HCT116 (cell line): ENCODE measurements at regions not wholly inside any gene's neighbourhood (a gene's known extent, or its start where the extent isn't known, plus 50 kb on each side); places are given as distances from the start of the nearest gene placed in this dataset.

ENCODE experiments used
- ATAC-seq: fragments of 200-7000 bp; cut with Tn5 transposase; 2 replicates; pipeline ENCODE4 v1.9.1; 2020; ENCODE audit warnings: mild to moderate bottlenecking, moderate library complexity
- BruUV-seq: library from RNA; stranded (reverse); fragments of 400-500 nt; replicated peaks from 2 replicates; lab custom pipeline; 2021; lab: Mats Ljungman, UMichigan
- CTCF ChIA-PET: fragments of 300-600 bp; sonication (Branson Sonifier 250); formaldehyde crosslinking; loops from one replicate; lab custom pipeline; 2021; ENCODE audit warnings: antibody characterized with exemption; lab: Charles Lee
- POLR2A ChIA-PET: fragments of 300-600, 350-600 bp; sonication (Branson Sonifier 250); formaldehyde crosslinking; loops from one replicate; lab custom pipeline; 2021; ENCODE audit warnings: antibody characterized with exemption; lab: Charles Lee
- RAD21 ChIA-PET, 2 experiments: fragments of 300-600 bp; sonication (Branson Sonifier 250); formaldehyde crosslinking; loops; one replicate each; lab custom pipeline; 2023; ENCODE audit warnings: low total read pairs in 2 of 2; ENCODE audit not compliant: uncharacterized antibody in 2 of 2, unreplicated experiment in 2 of 2, low non-redundant PET in 1 of 2; lab: Charles Lee
- DNase-seq: peaks from one replicate; pipeline ENCODE4 v3.0.0-alpha.2; 2010; ENCODE audit warnings: low read depth, low spot score
- H2AFZ ChIP-seq: fragments of 200-600 bp; shearing (Covaris generic), sonication (generic); 2 replicates; pipeline ENCODE4 v1.6.1; 2017; ENCODE audit warnings: low read depth, mixed run types, mixed read lengths, antibody characterized with exemption, low read length; ENCODE audit not compliant: poor library complexity, severe bottlenecking
- H3K27ac ChIP-seq: 2 replicates; pipeline ENCODE4 v1.5.1; 2012; ENCODE audit warnings: low read depth, low read length
- H3K27me3 ChIP-seq: fragments of 200-600 bp; sonication (generic); 2 replicates; pipeline ENCODE4 v1.6.1; 2016; ENCODE audit warnings: mixed run types, low read length, mixed read lengths; ENCODE audit not compliant: insufficient read depth
- H3K36me3 ChIP-seq, 2 experiments: fragments of 200-500 bp in 1 of 2; fragments of 200-600 bp in 1 of 2; sonication (Bioruptor generic) in 1 of 2; sonication (generic) in 1 of 2; 2 replicates each; pipeline versions ENCODE4 v1.5.1 to v1.6.1; 2014 to 2016; ENCODE audit warnings: low read length in 2 of 2, inconsistent platforms in 1 of 2, mixed read lengths in 1 of 2, mixed run types in 1 of 2; ENCODE audit not compliant: insufficient read depth in 2 of 2, control insufficient read depth in 1 of 2
- H3K4me1 ChIP-seq, 2 experiments: fragments of 200-600 bp in 1 of 2; sonication (generic) in 1 of 2; 2 replicates each; pipeline versions ENCODE4 v1.5.1 to v1.6.1; 2012 to 2017; ENCODE audit warnings: low read length in 2 of 2, inconsistent platforms in 1 of 2, mild to moderate bottlenecking in 1 of 2, mixed read lengths in 1 of 2, mixed run types in 1 of 2, moderate library complexity in 1 of 2; ENCODE audit not compliant: insufficient read depth in 2 of 2, control insufficient read depth in 1 of 2
- H3K4me2 ChIP-seq: fragments of 200-600 bp; sonication (generic); 2 replicates; pipeline ENCODE4 v1.6.1; 2017; ENCODE audit warnings: mixed run types, low read length, mixed read lengths
- H3K4me3 ChIP-seq, 2 experiments: fragments of 200-600 bp in 1 of 2; sonication (generic) in 1 of 2; replicated peaks in 1 of 2; 2 replicates each; pipeline ENCODE4 v1.5.1; 2011 to 2016; ENCODE audit warnings: low read length in 2 of 2, control low read depth in 1 of 2, low read depth in 1 of 2, mild to moderate bottlenecking in 1 of 2, mixed read lengths in 1 of 2, mixed run types in 1 of 2
- H3K79me2 ChIP-seq: fragments of 200-600 bp; sonication (generic); 2 replicates; pipeline ENCODE4 v1.6.1; 2017; ENCODE audit warnings: mild to moderate bottlenecking, mixed run types, low read length, moderate library complexity, mixed read lengths; ENCODE audit not compliant: insufficient read depth
- H3K9ac ChIP-seq: fragments of 200-600 bp; sonication (generic); 2 replicates; pipeline ENCODE4 v1.6.1; 2016; ENCODE audit warnings: low read length, mixed read lengths
- H3K9me2 ChIP-seq: fragments of 200-600 bp; sonication (generic), shearing (Covaris generic); 2 replicates; pipeline ENCODE4 v1.6.1; 2017; ENCODE audit warnings: mixed run types, mild to moderate bottlenecking, moderate library complexity; ENCODE audit not compliant: insufficient read depth
- H3K9me3 ChIP-seq, 2 experiments: fragments of 200-500 bp in 1 of 2; fragments of 200-600 bp in 1 of 2; sonication (Bioruptor generic) in 1 of 2; sonication (generic) in 1 of 2; 2 replicates each; pipeline ENCODE4 v1.6.1; 2014 to 2017; ENCODE audit warnings: low read length in 2 of 2, mixed read lengths in 2 of 2, inconsistent platforms in 1 of 2, low read depth in 1 of 2, mild to moderate bottlenecking in 1 of 2, mixed run types in 1 of 2, moderate library complexity in 1 of 2; ENCODE audit not compliant: control insufficient read depth in 1 of 2, insufficient read depth in 1 of 2
- H4K20me1 ChIP-seq: fragments of 200-600 bp; sonication (generic), shearing (Covaris generic); 2 replicates; pipeline ENCODE4 v1.6.1; 2017; ENCODE audit warnings: mixed run types, mild to moderate bottlenecking, moderate library complexity; ENCODE audit not compliant: insufficient read depth
- CTCF ChIP-seq, 3 experiments: fragments of 200-600 bp in 1 of 3; sonication (generic) in 1 of 3; IDR thresholded peaks in 2 of 3; conservative IDR thresholded peaks in 1 of 3; 2 replicates each; pipeline ENCODE4 v1.5.1; 2012 to 2017; ENCODE audit warnings: low read depth in 2 of 3, low read length in 2 of 3, antibody characterized with exemption in 1 of 3, borderline replicate concordance in 1 of 3, control low read depth in 1 of 3, mild to moderate bottlenecking in 1 of 3, mixed read lengths in 1 of 3, mixed run types in 1 of 3, moderate library complexity in 1 of 3; ENCODE audit not compliant: insufficient read depth in 1 of 3
- YY1 ChIP-seq: IDR thresholded peaks from 2 replicates; pipeline ENCODE4 v1.6.1; 2011; ENCODE audit warnings: low read length, low read depth, moderate library complexity, mild to moderate bottlenecking; ENCODE audit not compliant: insufficient replicate concordance; ENCODE audit errors: extremely low read depth
- ZFX ChIP-seq: fragments of 450-650 bp; IDR thresholded peaks from 2 replicates; pipeline ENCODE4 v1.6.1; 2017
- intact Hi-C: fragments of 100-400 bp; cut with micrococcal nuclease; formaldehyde crosslinking; loops from 2 replicates; pipeline ENCODE4 v1.10.0; 2022

GRCh38 chr4:58679886-58680285, 1569.7 kb upstream of the IGFBP7 start:
- H3K9ac ChIP-seq, result no peak overlapping the region
- H3K36me3 ChIP-seq, result no peaks in the 10 kb centered on the region
- H3K4me1 ChIP-seq, result no peaks in the 10 kb centered on the region
- H3K79me2 ChIP-seq, result no peaks in the 10 kb centered on the region
- ChIA-PET RAD21 (no interaction called here), CTCF (no interaction called here), POLR2A (no interaction called here)
- DNase-seq (no peak), ATAC-seq (no peak)
- H3K27ac ChIP-seq, result no peak overlapping the region
- H3K4me2 ChIP-seq, result no peak overlapping the region
- intact Hi-C loops, result no loop called here
- BruUV-seq, result no TSS peak
- peaks cover 9 to 15% of the 10 kb centered on the region in 2 experiments; a peak in 3 of 4 replicates for H3K9me3 ChIP-seq
- no peaks in the 10 kb centered on the region for H4K20me1 ChIP-seq
- no peaks in the 10 kb centered on the region for H3K27me3 ChIP-seq
- no peak overlapping the region for H3K4me3 ChIP-seq
- no peak overlapping the region for H2AFZ ChIP-seq
- TF ChIP-seq YY1, result no peak
- H3K9me2 ChIP-seq, result no peaks in the 10 kb centered on the region

GRCh38 chr4:58679051-58679450, 1568.9 kb upstream of the IGFBP7 start:
- no peak overlapping the region for H3K9ac ChIP-seq
- no peak for TF ChIP-seq CTCF (IDR thresholded peaks at IDR 0.05 in 2 of 3, conservative IDR thresholded peaks at IDR 0.05 in 1 of 3; ENCODE audit: borderline replicate concordance in 1 of 3, insufficient read depth in 1 of 3, low read depth in 2 of 3, low read length in 2 of 3)
- no peak for TF ChIP-seq ZFX
- TF ChIP-seq, all 23 proteins: peak for 0
- Histone ChIP-seq H3K9me2 (no peaks in the 10 kb centered on the region), H3K9me3 (peaks cover 9 to 15% of the 10 kb centered on the region in 2 experiments; a peak in 3 of 4 replicates), H3K79me2 (no peaks in the 10 kb centered on the region), H3K27ac (no peak overlapping the region), H3K4me3 (no peak overlapping the region), H3K4me2 (no peak overlapping the region), H3K27me3 (no peaks in the 10 kb centered on the region), H3K36me3 (no peaks in the 10 kb centered on the region), H2AFZ (no peak overlapping the region), H4K20me1 (no peaks in the 10 kb centered on the region), H3K4me1 (no peaks in the 10 kb centered on the region)
- POLR2A ChIA-PET, result no interaction called here
- ATAC-seq (no peak), DNase-seq (no peak)
- no TSS peak for BruUV-seq
- intact Hi-C loops, result no loop called here
- RAD21 ChIA-PET, result no interaction called here
- CTCF ChIA-PET, result no interaction called here
